ENCODE measurements at regions not wholly inside any gene's neighbourhood (a gene's known extent, or its start where the extent isn't known, plus 50 kb on each side); places are given as distances from the start of the nearest gene placed in this dataset.
A peak's percentile ranks its signal among the peaks of the same experiment; 100 is the strongest.

DNA sequence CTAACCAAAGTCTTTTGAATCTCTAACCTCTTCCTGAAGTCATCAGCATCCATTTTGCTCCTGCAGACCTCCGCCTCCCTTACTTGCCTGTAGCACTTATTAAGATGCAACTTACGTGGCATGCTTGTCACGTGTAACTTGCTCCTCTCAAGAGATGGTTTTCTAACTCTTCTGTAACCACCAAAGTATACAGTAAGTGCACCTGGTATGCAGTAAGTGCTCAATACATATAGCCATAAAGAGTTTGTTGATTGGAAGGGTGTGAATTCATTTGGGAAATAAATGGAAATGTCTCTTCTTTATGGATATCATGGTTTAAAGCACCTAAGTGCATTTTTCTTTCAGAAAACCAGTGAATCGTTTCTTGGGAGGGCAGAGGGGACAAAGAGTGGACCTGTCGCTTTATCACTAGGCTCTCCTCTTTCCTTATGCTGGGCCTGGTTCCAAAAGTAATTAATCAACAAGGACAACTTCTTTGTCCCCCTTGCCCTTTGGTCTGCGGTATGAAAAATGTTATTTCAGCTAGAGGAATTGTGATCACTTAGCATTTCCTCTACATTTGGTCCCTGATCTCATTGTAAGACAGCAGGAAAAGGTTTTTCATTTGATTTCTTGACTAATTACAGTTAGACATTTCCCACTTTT, 370.0 kb upstream of the SPRED2 start:
- H3K27me3 ChIP-seq (ENCODE audit: low read depth), result no peaks in the 10 kb centered on the region
- H3K27ac ChIP-seq, result no peak overlapping the region
- no peaks in the 10 kb centered on the region for H3K9me3 ChIP-seq
- ATAC-seq (no peak), DNase-seq (no peak)
- no peaks in the 10 kb centered on the region for H3K4me1 ChIP-seq
- TF ChIP-seq, protein P1, sequence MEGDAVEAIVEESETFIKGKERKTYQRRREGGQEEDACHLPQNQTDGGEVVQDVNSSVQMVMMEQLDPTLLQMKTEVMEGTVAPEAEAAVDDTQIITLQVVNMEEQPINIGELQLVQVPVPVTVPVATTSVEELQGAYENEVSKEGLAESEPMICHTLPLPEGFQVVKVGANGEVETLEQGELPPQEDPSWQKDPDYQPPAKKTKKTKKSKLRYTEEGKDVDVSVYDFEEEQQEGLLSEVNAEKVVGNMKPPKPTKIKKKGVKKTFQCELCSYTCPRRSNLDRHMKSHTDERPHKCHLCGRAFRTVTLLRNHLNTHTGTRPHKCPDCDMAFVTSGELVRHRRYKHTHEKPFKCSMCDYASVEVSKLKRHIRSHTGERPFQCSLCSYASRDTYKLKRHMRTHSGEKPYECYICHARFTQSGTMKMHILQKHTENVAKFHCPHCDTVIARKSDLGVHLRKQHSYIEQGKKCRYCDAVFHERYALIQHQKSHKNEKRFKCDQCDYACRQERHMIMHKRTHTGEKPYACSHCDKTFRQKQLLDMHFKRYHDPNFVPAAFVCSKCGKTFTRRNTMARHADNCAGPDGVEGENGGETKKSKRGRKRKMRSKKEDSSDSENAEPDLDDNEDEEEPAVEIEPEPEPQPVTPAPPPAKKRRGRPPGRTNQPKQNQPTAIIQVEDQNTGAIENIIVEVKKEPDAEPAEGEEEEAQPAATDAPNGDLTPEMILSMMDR (IDR thresholded peaks at IDR 0.05), result no peak
- no peak overlapping the region for H3K4me3 ChIP-seq
- no peaks in the 10 kb centered on the region for H3K36me3 ChIP-seq
- intact Hi-C loops (cut with DNase I), result no loop called here

DNA sequence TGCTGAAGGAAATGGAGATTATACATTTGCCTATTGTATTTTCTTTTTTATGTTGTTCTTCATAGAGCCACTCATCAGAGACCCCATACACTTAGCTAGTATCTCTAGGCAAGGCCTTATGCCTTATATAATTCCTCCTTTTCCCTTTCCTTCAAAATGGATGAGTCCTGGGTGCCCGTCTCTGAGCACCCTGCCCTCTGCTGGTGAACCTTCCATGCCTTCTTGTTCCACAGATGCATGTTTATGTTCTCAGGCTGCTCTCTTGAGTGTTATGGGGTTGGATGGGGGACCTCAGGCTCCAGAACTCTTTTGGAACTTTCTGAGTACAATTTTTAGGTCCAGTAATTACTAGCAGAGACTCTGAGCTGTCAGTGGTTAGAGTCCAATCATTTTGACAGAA, 368.6 kb upstream of the SPRED2 start:
- intact Hi-C loops (cut with DNase I), result no loop called here
- no peak for ATAC-seq

DNA sequence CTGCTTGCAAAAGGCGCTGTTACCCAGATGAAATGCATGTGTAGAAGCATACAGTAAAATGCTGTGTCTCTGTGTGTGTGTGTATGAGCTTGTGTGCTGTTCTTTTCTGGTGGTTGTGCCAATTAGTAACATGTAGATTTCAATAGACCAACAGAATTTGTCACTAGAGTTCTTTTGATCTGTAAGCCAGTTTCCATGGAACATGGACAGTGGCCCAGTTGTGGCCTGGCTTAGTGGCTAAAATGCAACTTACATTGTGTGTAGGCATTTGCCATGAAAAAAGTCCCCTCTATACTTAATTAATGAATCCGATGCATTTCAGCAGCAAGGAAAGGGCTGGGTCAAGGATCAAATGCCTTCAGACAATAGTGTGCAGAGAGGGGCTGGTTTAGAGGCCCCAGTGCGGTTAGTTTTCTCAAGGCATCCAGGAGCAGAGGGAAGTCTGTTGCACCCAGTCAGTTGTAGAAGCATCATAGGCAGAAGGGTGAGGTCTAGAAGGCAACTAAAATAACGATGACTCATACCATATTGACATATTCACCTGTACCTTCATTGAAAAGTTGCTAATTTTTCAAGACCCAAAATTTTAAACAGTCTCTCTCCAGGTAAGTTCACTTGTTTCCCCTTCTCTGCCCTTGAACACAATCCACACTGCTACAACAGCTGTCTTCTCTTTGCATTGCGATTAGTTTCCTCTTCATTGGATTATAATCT, 366.9 kb upstream of the SPRED2 start:
- intact Hi-C loops (cut with DNase I), result no loop called here
- no peak overlapping the region for H3K27ac ChIP-seq
- no peak for ATAC-seq

More for the DNA sequence above, 368.6 kb upstream of the SPRED2 start:
- no peaks in the 10 kb centered on the region for H3K9me3 ChIP-seq
- no peaks in the 10 kb centered on the region for H3K36me3 ChIP-seq
- no peaks in the 10 kb centered on the region for H3K4me1 ChIP-seq
- TF ChIP-seq, protein P1 (IDR thresholded peaks at IDR 0.05), result peak; percentile 17
- no peak overlapping the region for H3K27ac ChIP-seq
- H3K4me3 ChIP-seq, result no peak overlapping the region
- no peak for DNase-seq
- H3K27me3 ChIP-seq (ENCODE audit: low read depth), result no peaks in the 10 kb centered on the region

DNA sequence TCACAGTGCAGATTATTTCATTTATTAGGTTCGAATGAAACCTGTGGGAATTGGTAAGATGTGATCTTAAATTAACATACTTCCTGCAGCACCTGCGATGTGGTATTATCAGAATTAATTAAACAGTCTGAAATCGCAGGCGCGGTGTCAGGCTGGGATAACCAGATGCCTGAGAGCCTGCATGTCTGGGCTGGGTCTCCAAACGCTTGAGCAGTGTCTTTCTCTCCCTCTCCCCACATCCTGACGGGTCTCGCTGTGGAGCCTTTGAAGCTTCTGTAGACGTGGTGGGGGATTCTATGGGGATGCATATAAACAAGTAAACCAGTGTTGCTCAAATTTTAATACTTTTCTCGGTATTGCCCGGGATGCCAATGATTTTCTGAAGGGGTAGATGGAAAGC, 366.2 kb upstream of the SPRED2 start:
- H3K9me3 ChIP-seq, result no peaks in the 10 kb centered on the region
- ATAC-seq (no peak), DNase-seq (no peak)
- TF ChIP-seq, protein P1 (IDR thresholded peaks at IDR 0.05), result no peak
- H3K36me3 ChIP-seq, result no peaks in the 10 kb centered on the region
- intact Hi-C loops (cut with DNase I), result no loop called here
- H3K27ac ChIP-seq, result no peak overlapping the region
- no peaks in the 10 kb centered on the region for H3K4me1 ChIP-seq
- no peaks in the 10 kb centered on the region for H3K27me3 ChIP-seq (ENCODE audit: low read depth)
- no peak overlapping the region for H3K4me3 ChIP-seq

More for the DNA sequence above, 366.9 kb upstream of the SPRED2 start:
- Histone ChIP-seq H3K4me1 (no peaks in the 10 kb centered on the region), H3K9me3 (no peaks in the 10 kb centered on the region), H3K27me3 (ENCODE audit: low read depth) (no peaks in the 10 kb centered on the region), H3K4me3 (no peak overlapping the region), H3K36me3 (no peaks in the 10 kb centered on the region)
- no peak for DNase-seq
- TF ChIP-seq, protein P1 (IDR thresholded peaks at IDR 0.05), result no peak

DNA sequence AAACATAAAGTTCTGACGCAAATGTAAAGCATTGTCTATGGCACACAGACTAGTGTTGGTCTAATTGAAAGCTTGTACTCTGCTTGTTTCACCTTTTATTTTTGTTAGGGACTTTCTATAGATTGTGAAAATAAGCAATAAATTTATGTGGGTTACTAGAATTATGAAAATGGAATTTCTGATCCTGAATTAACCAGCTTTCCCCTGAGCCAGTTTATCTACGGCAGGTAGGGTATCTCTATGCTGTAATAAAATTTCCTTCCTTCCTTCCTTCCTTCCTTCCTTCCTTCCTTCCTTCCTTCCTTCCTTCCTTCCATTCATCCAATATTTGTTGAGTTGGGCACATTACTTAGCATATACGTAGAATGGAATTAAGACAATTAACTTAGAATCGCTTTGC, 362.6 kb upstream of the SPRED2 start:
- TF ChIP-seq, protein P1 (IDR thresholded peaks at IDR 0.05), result no peak
- no peak for ATAC-seq

More for the DNA sequence above, 362.6 kb upstream of the SPRED2 start:
- Histone ChIP-seq H3K27ac (no peak overlapping the region), H3K4me3 (no peak overlapping the region), H3K27me3 (ENCODE audit: low read depth) (no peaks in the 10 kb centered on the region), H3K9me3 (no peaks in the 10 kb centered on the region), H3K4me1 (no peaks in the 10 kb centered on the region), H3K36me3 (no peaks in the 10 kb centered on the region)
- no peak for DNase-seq
- intact Hi-C loops (cut with DNase I), result no loop called here

All from lower lobe of right lung (tissue), 2 donors.